ENCODE measurements at regions not wholly inside any gene's neighbourhood (a gene's known extent, or its start where the extent isn't known, plus 50 kb on each side); places are given as distances from the start of the nearest gene placed in this dataset.

DNA sequence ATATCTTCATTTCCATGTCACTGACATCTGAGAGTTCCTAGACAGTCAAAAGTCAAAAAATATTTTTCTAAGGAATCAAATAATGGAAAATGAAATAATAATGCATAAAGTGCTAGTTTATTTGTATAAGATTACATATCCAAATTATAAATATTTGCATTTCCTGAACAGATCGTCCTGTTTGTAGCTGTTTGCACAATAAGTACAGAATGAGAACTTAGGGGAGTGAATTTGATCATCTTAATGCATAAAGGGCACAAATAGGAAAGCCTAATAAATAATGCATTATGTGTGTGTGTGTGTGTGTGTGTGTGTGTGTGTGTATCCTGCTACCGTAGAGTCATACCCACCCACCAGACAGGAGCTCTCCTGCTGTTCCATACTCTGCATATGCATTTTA, 521.0 kb upstream of the EPHA7 start:
- H3K27me3 ChIP-seq (ENCODE audit: insufficient read depth, low read length, poor library complexity), result no peaks in the 10 kb centered on the region
- no peak overlapping the region for H2BK120ac ChIP-seq (ENCODE audit: low read depth, low read length)
- H3K36me3 ChIP-seq (ENCODE audit: control insufficient read depth, insufficient read depth, low read length), result no peaks in the 10 kb centered on the region
- H4K5ac ChIP-seq (ENCODE audit: low read length), result no peak overlapping the region
- H3K79me2 ChIP-seq (ENCODE audit: control insufficient read depth, insufficient read depth, low read length), result no peaks in the 10 kb centered on the region
- H3K23ac ChIP-seq (ENCODE audit: low read length), result no peak overlapping the region
- no peak overlapping the region for H2AK5ac ChIP-seq (ENCODE audit: low read length)
- WGBS (ENCODE audit: extremely low coverage, insufficient coverage, low lambda C conversion rate), result no CpG with 5 or more reads among the region's 2 CpGs
- H4K8ac ChIP-seq (ENCODE audit: low read depth, low read length), result no peak overlapping the region
- no peak overlapping the region for H3K4me2 ChIP-seq (ENCODE audit: low read length)
- no peak overlapping the region for H3K56ac ChIP-seq (ENCODE audit: low read length)
- no peak overlapping the region for H3K4me3 ChIP-seq (ENCODE audit: low read length)
- DNase-seq, result no peak
- no peak overlapping the region for H2BK5ac ChIP-seq (ENCODE audit: low read length)
- H3K4ac ChIP-seq (ENCODE audit: low read depth, low read length), result no peak overlapping the region
- no peaks in the 10 kb centered on the region for H3K79me1 ChIP-seq (ENCODE audit: low read length)
- H3K4me1 ChIP-seq (ENCODE audit: control insufficient read depth, low read depth, low read length), result no peaks in the 10 kb centered on the region
- H3K27ac ChIP-seq (ENCODE audit: low read depth, low read length), result no peak overlapping the region
- H3K9ac ChIP-seq (ENCODE audit: low read length), result no peak overlapping the region
- no peak overlapping the region for H3K18ac ChIP-seq (ENCODE audit: low read length)
- H2BK15ac ChIP-seq (replicated peaks; ENCODE audit: low read depth), result no peak overlapping the region

- no peak overlapping the region for H2BK120ac ChIP-seq (ENCODE audit: low read depth, low read length)
- no peak overlapping the region for H3K27ac ChIP-seq (ENCODE audit: low read depth, low read length)
- no peak overlapping the region for H2AK5ac ChIP-seq (ENCODE audit: low read length)
- no peaks in the 10 kb centered on the region for H3K79me2 ChIP-seq (ENCODE audit: control insufficient read depth, insufficient read depth, low read length)
- no peak overlapping the region for H2BK5ac ChIP-seq (ENCODE audit: low read length)
- H4K8ac ChIP-seq (ENCODE audit: low read depth, low read length), result no peak overlapping the region
- no peak overlapping the region for H3K23ac ChIP-seq (ENCODE audit: low read length)
- no peak overlapping the region for H3K4me3 ChIP-seq (ENCODE audit: low read length)
- H4K5ac ChIP-seq (ENCODE audit: low read length), result no peak overlapping the region
- no peak overlapping the region for H3K9ac ChIP-seq (ENCODE audit: low read length)
- WGBS (ENCODE audit: extremely low coverage, insufficient coverage, low lambda C conversion rate), result no CpG with 5 or more reads among the region's 2 CpGs
- H3K18ac ChIP-seq (ENCODE audit: low read length), result no peak overlapping the region
- H2BK15ac ChIP-seq (replicated peaks; ENCODE audit: low read depth), result no peak overlapping the region
- no peaks in the 10 kb centered on the region for H3K4me1 ChIP-seq (ENCODE audit: control insufficient read depth, low read depth, low read length)
- no peak overlapping the region for H3K4me2 ChIP-seq (ENCODE audit: low read length)
- no peaks in the 10 kb centered on the region for H3K36me3 ChIP-seq (ENCODE audit: control insufficient read depth, insufficient read depth, low read length)
- H3K27me3 ChIP-seq (ENCODE audit: insufficient read depth, low read length, poor library complexity), result no peaks in the 10 kb centered on the region
- no peak overlapping the region for H3K56ac ChIP-seq (ENCODE audit: low read length)
- H3K79me1 ChIP-seq (ENCODE audit: low read length), result no peaks in the 10 kb centered on the region
- H3K4ac ChIP-seq (ENCODE audit: low read depth, low read length), result no peak overlapping the region
- DNase-seq, result peak; percentile 10
Observed at GRCh38 chr6:93932175-93932574, 512.8 kb upstream of the EPHA7 start.

DNA sequence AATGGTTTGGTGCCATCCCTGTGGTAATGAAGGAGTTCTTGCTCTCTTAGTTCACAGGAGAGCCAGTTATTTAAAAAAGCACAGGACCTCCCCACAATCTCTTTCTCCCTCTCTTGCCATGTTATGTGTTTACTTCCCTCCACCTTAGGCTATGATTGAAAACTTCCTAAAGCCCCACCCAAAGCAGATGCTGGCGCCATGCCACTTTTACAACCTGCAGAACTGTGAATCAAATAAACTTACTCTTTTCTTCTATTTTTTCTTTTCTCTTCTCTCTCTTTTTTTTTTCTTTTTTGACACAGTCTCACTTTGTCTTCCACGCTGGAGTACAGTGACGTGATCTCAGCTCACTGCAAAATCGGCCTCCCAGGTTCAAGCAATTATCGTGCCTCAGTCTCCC, 508.4 kb upstream of the EPHA7 start:
- no peak overlapping the region for H4K5ac ChIP-seq (ENCODE audit: low read length)
- peak overlapping the region; percentile 42 for H3K18ac ChIP-seq (ENCODE audit: low read length)
- H3K4me3 ChIP-seq (ENCODE audit: low read length), result no peak overlapping the region
- no peak overlapping the region for H3K9ac ChIP-seq (ENCODE audit: low read length)
- no peak overlapping the region for H4K8ac ChIP-seq (ENCODE audit: low read depth, low read length)
- no peak overlapping the region for H2BK15ac ChIP-seq (replicated peaks; ENCODE audit: low read depth)
- no peak overlapping the region for H3K4me2 ChIP-seq (ENCODE audit: low read length)
- no peak overlapping the region for H3K56ac ChIP-seq (ENCODE audit: low read length)
- no peaks in the 10 kb centered on the region for H3K79me1 ChIP-seq (ENCODE audit: low read length)
- H3K36me3 ChIP-seq (ENCODE audit: control insufficient read depth, insufficient read depth, low read length), result no peaks in the 10 kb centered on the region
- no peak overlapping the region for H2BK120ac ChIP-seq (ENCODE audit: low read depth, low read length)
- H3K4ac ChIP-seq (ENCODE audit: low read depth, low read length), result no peak overlapping the region
- no peaks in the 10 kb centered on the region for H3K27me3 ChIP-seq (ENCODE audit: insufficient read depth, low read length, poor library complexity)
- H3K4me1 ChIP-seq (ENCODE audit: control insufficient read depth, low read depth, low read length), result no peaks in the 10 kb centered on the region
- no peak overlapping the region for H3K23ac ChIP-seq (ENCODE audit: low read length)
- WGBS (ENCODE audit: extremely low coverage, insufficient coverage, low lambda C conversion rate), result no CpG with 5 or more reads among the region's 5 CpGs
- no peak overlapping the region for H2BK5ac ChIP-seq (ENCODE audit: low read length)
- no peak for DNase-seq
- H2AK5ac ChIP-seq (ENCODE audit: low read length), result no peak overlapping the region
- no peak overlapping the region for H3K27ac ChIP-seq (ENCODE audit: low read depth, low read length)
- no peaks in the 10 kb centered on the region for H3K79me2 ChIP-seq (ENCODE audit: control insufficient read depth, insufficient read depth, low read length)

DNA sequence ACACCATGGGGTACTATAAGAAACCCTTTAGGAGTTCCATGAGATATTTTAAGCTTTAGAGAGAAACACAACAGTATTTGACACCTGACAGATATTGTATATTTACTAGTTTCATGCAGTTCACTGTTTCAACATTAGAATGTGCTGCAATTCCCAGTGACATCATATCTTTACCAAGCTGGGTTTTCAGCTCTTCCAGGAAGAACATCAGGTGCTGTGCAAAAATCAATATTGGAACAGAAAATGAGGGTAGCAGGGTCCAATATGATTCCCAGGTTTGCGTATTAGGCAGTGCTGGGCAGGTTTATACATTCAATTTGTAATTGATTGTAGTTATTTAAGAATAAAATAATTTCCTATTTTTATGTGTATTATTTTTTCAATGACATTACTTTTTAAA, 500.0 kb upstream of the EPHA7 start:
- no peak overlapping the region for H2BK120ac ChIP-seq (ENCODE audit: low read depth, low read length)
- no peaks in the 10 kb centered on the region for H3K79me1 ChIP-seq (ENCODE audit: low read length)
- H2BK5ac ChIP-seq (ENCODE audit: low read length), result no peak overlapping the region
- H2AK5ac ChIP-seq (ENCODE audit: low read length), result no peak overlapping the region
- no peak overlapping the region for H3K4me2 ChIP-seq (ENCODE audit: low read length)
- no peak overlapping the region for H3K27ac ChIP-seq (ENCODE audit: low read depth, low read length)
- no peak overlapping the region for H2BK15ac ChIP-seq (replicated peaks; ENCODE audit: low read depth)
- H3K56ac ChIP-seq (ENCODE audit: low read length), result no peak overlapping the region
- no peaks in the 10 kb centered on the region for H3K27me3 ChIP-seq (ENCODE audit: insufficient read depth, low read length, poor library complexity)
- WGBS (ENCODE audit: extremely low coverage, insufficient coverage, low lambda C conversion rate), result no CpG with 5 or more reads among the region's 1 CpG
- no peak overlapping the region for H3K23ac ChIP-seq (ENCODE audit: low read length)
- DNase-seq, result no peak
- no peak overlapping the region for H4K5ac ChIP-seq (ENCODE audit: low read length)
- H4K8ac ChIP-seq (ENCODE audit: low read depth, low read length), result no peak overlapping the region
- no peak overlapping the region for H3K9ac ChIP-seq (ENCODE audit: low read length)
- H3K4ac ChIP-seq (ENCODE audit: low read depth, low read length), result no peak overlapping the region
- no peaks in the 10 kb centered on the region for H3K79me2 ChIP-seq (ENCODE audit: control insufficient read depth, insufficient read depth, low read length)
- no peaks in the 10 kb centered on the region for H3K36me3 ChIP-seq (ENCODE audit: control insufficient read depth, insufficient read depth, low read length)
- no peak overlapping the region for H3K4me3 ChIP-seq (ENCODE audit: low read length)
- no peak overlapping the region for H3K18ac ChIP-seq (ENCODE audit: low read length)
- no peaks in the 10 kb centered on the region for H3K4me1 ChIP-seq (ENCODE audit: control insufficient read depth, low read depth, low read length)

DNA sequence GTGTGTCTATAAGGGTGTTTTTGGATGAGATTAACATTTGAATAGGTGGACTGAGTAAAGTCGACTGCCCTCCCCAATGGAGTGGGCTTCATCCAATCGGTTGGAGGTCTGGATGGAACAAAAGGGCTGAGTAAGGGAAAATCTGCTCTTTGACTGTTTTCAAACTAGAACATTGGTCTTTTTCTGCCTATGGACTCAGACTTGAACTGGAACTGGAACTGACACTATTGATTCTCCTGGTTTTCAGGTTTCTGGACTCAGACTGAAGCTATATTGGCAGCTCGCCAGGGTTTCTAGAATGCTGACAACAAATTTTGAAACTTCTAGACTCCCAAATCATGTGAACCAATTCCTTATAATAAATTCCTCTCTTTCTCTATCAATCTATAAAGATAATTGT, 498.9 kb upstream of the EPHA7 start:
- Histone ChIP-seq H3K4ac (ENCODE audit: low read depth, low read length) (no peak overlapping the region), H2AK5ac (ENCODE audit: low read length) (no peak overlapping the region), H3K27me3 (ENCODE audit: insufficient read depth, low read length, poor library complexity) (no peaks in the 10 kb centered on the region), H3K27ac (ENCODE audit: low read depth, low read length) (no peak overlapping the region), H3K36me3 (ENCODE audit: control insufficient read depth, insufficient read depth, low read length) (no peaks in the 10 kb centered on the region), H3K79me2 (ENCODE audit: control insufficient read depth, insufficient read depth, low read length) (no peaks in the 10 kb centered on the region), H3K9ac (ENCODE audit: low read length) (no peak overlapping the region), H3K4me1 (ENCODE audit: control insufficient read depth, low read depth, low read length) (no peaks in the 10 kb centered on the region), H3K4me2 (ENCODE audit: low read length) (no peak overlapping the region), H3K79me1 (ENCODE audit: low read length) (no peaks in the 10 kb centered on the region), H2BK15ac (replicated peaks; ENCODE audit: low read depth) (no peak overlapping the region), H2BK120ac (ENCODE audit: low read depth, low read length) (no peak overlapping the region), H2BK5ac (ENCODE audit: low read length) (no peak overlapping the region), H3K18ac (ENCODE audit: low read length) (no peak overlapping the region), H4K5ac (ENCODE audit: low read length) (no peak overlapping the region), H3K4me3 (ENCODE audit: low read length) (no peak overlapping the region), H3K23ac (ENCODE audit: low read length) (no peak overlapping the region), H4K8ac (ENCODE audit: low read depth, low read length) (no peak overlapping the region), H3K56ac (ENCODE audit: low read length) (no peak overlapping the region)
- no CpG with 5 or more reads among the region's 3 CpGs for WGBS (ENCODE audit: extremely low coverage, insufficient coverage, low lambda C conversion rate)
- DNase-seq, result no peak

DNA sequence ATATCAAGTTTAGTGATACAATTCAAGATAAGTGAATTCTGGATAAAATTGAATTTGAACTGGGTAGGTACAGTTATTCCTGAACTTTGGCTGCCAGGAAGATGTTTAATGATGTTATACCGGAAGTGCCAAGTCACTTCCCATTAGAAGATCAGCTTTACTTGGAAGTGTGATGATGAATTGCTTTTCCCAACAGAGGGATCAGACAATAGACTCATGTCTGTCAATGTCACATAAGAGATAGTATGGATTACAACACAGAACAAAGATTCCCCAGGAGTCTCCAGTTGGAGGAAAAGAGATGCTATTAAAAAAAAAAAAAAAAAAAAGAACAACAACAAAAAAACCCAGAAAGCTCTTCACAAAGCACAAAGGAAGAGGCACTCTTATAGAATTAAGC, 497.9 kb upstream of the EPHA7 start:
- no CpG with 5 or more reads among the region's 1 CpG for WGBS (ENCODE audit: extremely low coverage, insufficient coverage, low lambda C conversion rate)
- H4K5ac ChIP-seq (ENCODE audit: low read length), result no peak overlapping the region

More for the DNA sequence above, 497.9 kb upstream of the EPHA7 start:
- Histone ChIP-seq H3K36me3 (ENCODE audit: control insufficient read depth, insufficient read depth, low read length) (no peaks in the 10 kb centered on the region), H3K27ac (ENCODE audit: low read depth, low read length) (no peak overlapping the region), H3K4me1 (ENCODE audit: control insufficient read depth, low read depth, low read length) (no peaks in the 10 kb centered on the region), H3K4me3 (ENCODE audit: low read length) (no peak overlapping the region), H3K27me3 (ENCODE audit: insufficient read depth, low read length, poor library complexity) (no peaks in the 10 kb centered on the region), H3K18ac (ENCODE audit: low read length) (no peak overlapping the region), H4K8ac (ENCODE audit: low read depth, low read length) (no peak overlapping the region), H2BK5ac (ENCODE audit: low read length) (no peak overlapping the region), H3K4me2 (ENCODE audit: low read length) (no peak overlapping the region), H2BK120ac (ENCODE audit: low read depth, low read length) (no peak overlapping the region), H3K4ac (ENCODE audit: low read depth, low read length) (no peak overlapping the region), H3K79me1 (ENCODE audit: low read length) (no peaks in the 10 kb centered on the region), H3K23ac (ENCODE audit: low read length) (no peak overlapping the region), H3K9ac (ENCODE audit: low read length) (no peak overlapping the region), H2BK15ac (replicated peaks; ENCODE audit: low read depth) (no peak overlapping the region), H3K56ac (ENCODE audit: low read length) (no peak overlapping the region), H2AK5ac (ENCODE audit: low read length) (no peak overlapping the region), H3K79me2 (ENCODE audit: control insufficient read depth, insufficient read depth, low read length) (no peaks in the 10 kb centered on the region)
- no peak for DNase-seq
